ENCODE measurements at regions not wholly inside any gene's neighbourhood (a gene's known extent, or its start where the extent isn't known, plus 50 kb on each side); places are given as distances from the start of the nearest gene placed in this dataset.

GRCh38 chr6:10305790-10306415 is 109.0 kb downstream of the TFAP2A start:
- DNase-seq (ENCODE audit: low spot score), result no peak

GRCh38 chr6:10303608-10304506 is 111.0 kb downstream of the TFAP2A start:
- DNase-seq (ENCODE audit: low spot score), result no peak

GRCh38 chr6:10302566-10303235 is 112.2 kb downstream of the TFAP2A start:
- no peak for DNase-seq (ENCODE audit: low spot score)

- no peak for DNase-seq (ENCODE audit: low spot score)
These were observed 114.8 kb downstream of the TFAP2A start for GRCh38 chr6:10300071-10300470.

- no peak for DNase-seq (ENCODE audit: low spot score)
These were observed 117.0 kb downstream of the TFAP2A start for GRCh38 chr6:10297832-10298231.

- DNase-seq (ENCODE audit: low spot score), result no peak
These were observed 136.1 kb downstream of the TFAP2A start for GRCh38 chr6:10278746-10279145.

- DNase-seq (ENCODE audit: low spot score), result no peak
These were observed 138.1 kb downstream of the TFAP2A start for GRCh38 chr6:10276660-10277287.

- peak; percentile 13 for DNase-seq (ENCODE audit: low spot score)
These were observed 138.8 kb downstream of the TFAP2A start for GRCh38 chr6:10276106-10276505.

- DNase-seq (ENCODE audit: low spot score), result peak; percentile 10
These were observed 142.3 kb downstream of the TFAP2A start for GRCh38 chr6:10272591-10272990.

GRCh38 chr6:10271982-10272381 is 142.9 kb downstream of the TFAP2A start:
- no peak for DNase-seq (ENCODE audit: low spot score)

- DNase-seq (ENCODE audit: low spot score), result no peak
These were observed 144.9 kb downstream of the TFAP2A start for GRCh38 chr6:10269814-10270472.

GRCh38 chr6:10268611-10269310 is 146.1 kb downstream of the TFAP2A start:
- DNase-seq (ENCODE audit: low spot score), result no peak

- DNase-seq (ENCODE audit: low spot score), result no peak
These were observed 146.8 kb downstream of the TFAP2A start for GRCh38 chr6:10268111-10268510.

GRCh38 chr6:10266462-10266861 is 148.4 kb downstream of the TFAP2A start:
- no peak for DNase-seq (ENCODE audit: low spot score)

- DNase-seq (ENCODE audit: low spot score), result no peak
These were observed 148.8 kb downstream of the TFAP2A start for GRCh38 chr6:10266061-10266460.

- DNase-seq (ENCODE audit: low spot score), result no peak
These were observed 152.4 kb downstream of the TFAP2A start for GRCh38 chr6:10262505-10262904.

- DNase-seq (ENCODE audit: low spot score), result no peak
These were observed 155.2 kb downstream of the TFAP2A start for GRCh38 chr6:10259671-10260070.

- no peak for DNase-seq (ENCODE audit: low spot score)
These were observed 156.5 kb downstream of the TFAP2A start for GRCh38 chr6:10258341-10258740.

GRCh38 chr6:10256113-10256690 is 158.7 kb downstream of the TFAP2A start:
- peak; percentile 15 for DNase-seq (ENCODE audit: low spot score)

GRCh38 chr6:10250655-10251220 is 164.1 kb downstream of the TFAP2A start:
- no peak for DNase-seq (ENCODE audit: low spot score)
